GM12878 (cell line): ENCODE measurements at regions not wholly inside any gene's neighbourhood (a gene's known extent, or its start where the extent isn't known, plus 50 kb on each side); places are given as distances from the start of the nearest gene placed in this dataset.

ENCODE experiments used
- CTCF ChIP-seq, 3 experiments: IDR thresholded peaks in 2 of 3; conservative IDR thresholded peaks in 1 of 3; 2 replicates each; pipeline ENCODE4 v1.5.1; 2011; ENCODE audit warnings: low read depth in 3 of 3, low read length in 3 of 3, mild to moderate bottlenecking in 3 of 3, control low read depth in 2 of 3, moderate library complexity in 2 of 3, inconsistent platforms in 1 of 3, mixed read lengths in 1 of 3; ENCODE audit not compliant: control insufficient read depth in 2 of 3, insufficient read depth in 1 of 3; ENCODE audit errors: extremely low read depth in 1 of 3
- HDAC2 ChIP-seq: fragments of 200-600 bp; sonication (generic); IDR thresholded peaks from 2 replicates; pipeline ENCODE4 v1.6.1; 2017

DNA sequence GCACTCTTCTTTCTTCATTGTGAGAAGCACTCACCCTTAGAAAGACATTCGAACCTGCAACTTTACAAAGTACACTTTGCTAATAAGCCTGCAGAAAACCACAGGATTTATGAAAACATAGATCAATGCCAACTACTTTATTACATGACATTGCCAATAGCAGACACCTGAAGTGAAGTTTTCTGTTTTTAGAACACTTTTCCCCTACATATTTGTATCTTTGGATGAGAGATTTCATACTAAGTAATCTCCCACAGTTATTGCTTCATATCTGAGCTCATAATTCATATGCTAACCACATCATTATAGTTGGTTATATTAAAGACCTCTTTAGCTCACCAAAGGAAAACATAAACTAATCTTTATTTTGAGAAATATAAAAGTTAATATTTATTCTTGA is 276.5 kb upstream of the CTSO start:
- TF ChIP-seq CTCF (IDR thresholded peaks at IDR 0.05 in 2 of 3, conservative IDR thresholded peaks at IDR 0.05 in 1 of 3; ENCODE audit: control insufficient read depth in 2 of 3, extremely low read depth in 1 of 3, insufficient read depth in 1 of 3, low read depth in 3 of 3, low read length in 3 of 3) (no peak), HDAC2 (no peak)
